H9 (cell line): ENCODE measurements at regions not wholly inside any gene's neighbourhood (a gene's known extent, or its start where the extent isn't known, plus 50 kb on each side); places are given as distances from the start of the nearest gene placed in this dataset.

Experiments
- DNase-seq: peaks from one replicate; pipeline ENCODE4 v3.0.0-alpha.2; 2017
- H2AFZ ChIP-seq: one replicate; pipeline ENCODE4 v1.6.1; 2013; ENCODE audit warnings: mild to moderate bottlenecking, low read length, control low read depth, moderate library complexity
- H2AK5ac ChIP-seq: 2 replicates; pipeline ENCODE4 v1.6.1; 2013; ENCODE audit warnings: low read length, control low read depth, mixed read lengths; ENCODE audit not compliant: insufficient read length
- H2BK120ac ChIP-seq: one replicate; pipeline ENCODE4 v1.6.1; 2013; ENCODE audit warnings: low read depth, mild to moderate bottlenecking, low read length, control low read depth, inconsistent platforms; ENCODE audit not compliant: poor library complexity, severe bottlenecking
- H2BK12ac ChIP-seq: 2 replicates; pipeline ENCODE4 v1.6.1; 2013; ENCODE audit warnings: low read length, control low read depth, mixed read lengths, low read depth; ENCODE audit not compliant: insufficient read length
- H2BK15ac ChIP-seq: 2 replicates; pipeline ENCODE4 v1.6.1; 2013; ENCODE audit warnings: low read depth, low read length, control low read depth
- H2BK20ac ChIP-seq: one replicate; pipeline ENCODE4 v1.6.1; 2013; ENCODE audit warnings: low read depth, mild to moderate bottlenecking, low read length, control low read depth, inconsistent platforms; ENCODE audit not compliant: poor library complexity, severe bottlenecking
- H2BK5ac ChIP-seq: 2 replicates; pipeline ENCODE4 v1.6.1; 2013; ENCODE audit warnings: low read length, control low read depth, mixed read lengths; ENCODE audit not compliant: insufficient read length
- H3K14ac ChIP-seq: 2 replicates; pipeline ENCODE4 v1.6.1; 2013; ENCODE audit warnings: low read length, control low read depth; ENCODE audit not compliant: insufficient read depth
- H3K18ac ChIP-seq: 2 replicates; pipeline ENCODE4 v1.6.1; 2013; ENCODE audit warnings: low read depth, mild to moderate bottlenecking, mixed read lengths, low read length, control low read depth; ENCODE audit not compliant: insufficient read length
- H3K23ac ChIP-seq: 2 replicates; pipeline ENCODE4 v1.6.1; 2013; ENCODE audit warnings: low read length, control low read depth, mixed read lengths, low read depth; ENCODE audit not compliant: insufficient read length
- H3K23me2 ChIP-seq: 2 replicates; pipeline ENCODE4 v1.6.1; 2013; ENCODE audit warnings: low read depth, mild to moderate bottlenecking, mixed read lengths, low read length, control low read depth; ENCODE audit not compliant: insufficient read length, poor library complexity, severe bottlenecking
- H3K27ac ChIP-seq: 2 replicates; pipeline ENCODE4 v1.5.1; 2013; ENCODE audit warnings: low read length, control low read depth, mixed read lengths, low read depth; ENCODE audit not compliant: insufficient read length
- H3K27me3 ChIP-seq: 2 replicates; pipeline ENCODE4 v1.6.1; 2013; ENCODE audit warnings: low read length, control low read depth, inconsistent platforms; ENCODE audit not compliant: insufficient read depth
- H3K4ac ChIP-seq: 2 replicates; pipeline ENCODE4 v1.6.1; 2013; ENCODE audit warnings: low read depth, mild to moderate bottlenecking, control low read depth, inconsistent platforms, low read length, moderate library complexity
- H3K4me1 ChIP-seq: 2 replicates; pipeline ENCODE4 v1.6.1; 2013; ENCODE audit warnings: low read length, control low read depth, inconsistent platforms; ENCODE audit not compliant: insufficient read depth
- H3K4me2 ChIP-seq: 2 replicates; pipeline ENCODE4 v1.6.1; 2013; ENCODE audit warnings: low read length, control low read depth, mixed read lengths; ENCODE audit not compliant: insufficient read length, insufficient read depth
- H3K56ac ChIP-seq: 2 replicates; pipeline ENCODE4 v1.6.1; 2013; ENCODE audit warnings: low read depth, mild to moderate bottlenecking, mixed read lengths, low read length, control low read depth; ENCODE audit not compliant: insufficient read length
- H3K79me1 ChIP-seq: 2 replicates; pipeline ENCODE4 v1.6.1; 2013; ENCODE audit warnings: low read depth, mild to moderate bottlenecking, moderate library complexity, low read length, control low read depth, inconsistent platforms; ENCODE audit not compliant: insufficient read depth, poor library complexity, severe bottlenecking
- H3K79me2 ChIP-seq: 2 replicates; pipeline ENCODE4 v1.6.1; 2013; ENCODE audit warnings: low read length, control low read depth, inconsistent platforms; ENCODE audit not compliant: insufficient read depth
- H3K9ac ChIP-seq: 2 replicates; pipeline ENCODE4 v1.6.1; 2013; ENCODE audit warnings: low read length, control low read depth, mixed read lengths; ENCODE audit not compliant: insufficient read length; ENCODE audit errors: extremely low read depth
- H3K9me3 ChIP-seq: one replicate; pipeline ENCODE4 v1.6.1; 2013; ENCODE audit warnings: low read depth, low read length, inconsistent platforms; ENCODE audit not compliant: control insufficient read depth
- H3T11ph ChIP-seq: one replicate; pipeline ENCODE4 v1.6.1; 2013; ENCODE audit warnings: mild to moderate bottlenecking, low read length, control low read depth, inconsistent platforms
- H4K20me1 ChIP-seq: one replicate; pipeline ENCODE4 v1.6.1; 2013; ENCODE audit not compliant: control insufficient read depth, insufficient read length, insufficient read depth
- H4K5ac ChIP-seq: 2 replicates; pipeline ENCODE4 v1.6.1; 2013; ENCODE audit warnings: low read depth, mild to moderate bottlenecking, mixed read lengths, low read length, control low read depth; ENCODE audit not compliant: insufficient read length
- H4K8ac ChIP-seq: replicated peaks from 2 replicates; pipeline ENCODE4 v1.6.1; 2013; ENCODE audit warnings: low read length, control low read depth, mixed read lengths, low read depth; ENCODE audit not compliant: insufficient read length
- H4K91ac ChIP-seq: 2 replicates; pipeline ENCODE4 v1.6.1; 2013; ENCODE audit warnings: low read depth, mild to moderate bottlenecking, moderate library complexity, mixed read lengths, low read length, control low read depth; ENCODE audit not compliant: insufficient read length
- H3K27ac Mint-ChIP-seq, 3 experiments: 2 replicates in 2 of 3; 3 replicates in 1 of 3; pipeline ENCODE4 v1.8.0; 2020 to 2021; ENCODE audit warnings: mixed read lengths in 3 of 3, mild to moderate bottlenecking in 1 of 3, moderate library complexity in 1 of 3
- H3K27me3 Mint-ChIP-seq: 2 replicates; pipeline ENCODE4 v1.8.0; 2021; ENCODE audit warnings: low read depth, mild to moderate bottlenecking, moderate library complexity, mixed read lengths
- H3K36me3 Mint-ChIP-seq, 3 experiments: 2 replicates in 2 of 3; 3 replicates in 1 of 3; pipeline ENCODE4 v1.8.0; 2020 to 2021; ENCODE audit warnings: low read depth in 3 of 3, mixed read lengths in 3 of 3; ENCODE audit not compliant: insufficient read depth in 1 of 3
- H3K4me1 Mint-ChIP-seq, 2 experiments: 2 replicates each; pipeline ENCODE4 v1.8.0; 2020; ENCODE audit warnings: mixed read lengths in 2 of 2
- H3K4me3 Mint-ChIP-seq, 2 experiments: 2 replicates in 1 of 2; 3 replicates in 1 of 2; pipeline ENCODE4 v1.8.0; 2020 to 2021; ENCODE audit warnings: mild to moderate bottlenecking in 2 of 2, mixed read lengths in 2 of 2, moderate library complexity in 1 of 2
- H3K9me3 Mint-ChIP-seq, 2 experiments: 2 replicates in 1 of 2; 3 replicates in 1 of 2; pipeline ENCODE4 v1.8.0; 2020; ENCODE audit warnings: mild to moderate bottlenecking in 2 of 2, mixed read lengths in 2 of 2, moderate library complexity in 1 of 2
- WGBS: extraction: QIAGEN DNeasy Blood & Tissue Kit; methylation state at CpG from one replicate; pipeline ENCODE4 v1.1.7; 2013; ENCODE audit warnings: missing lambda C conversion rate, low lambda C conversion rate, mixed read lengths; ENCODE audit not compliant: insufficient read length; ENCODE audit errors: extremely low coverage; 5-methylcytosine and 5-hydroxymethylcytosine counted together
- TF ChIP-seq, protein P1 (sequence below): fragments of 200-600 bp; sonication (generic); conservative IDR thresholded peaks from 3 replicates; pipeline ENCODE4 v1.8.0; 2021; ENCODE audit warnings: antibody characterized with exemption, mild to moderate bottlenecking

DNA sequence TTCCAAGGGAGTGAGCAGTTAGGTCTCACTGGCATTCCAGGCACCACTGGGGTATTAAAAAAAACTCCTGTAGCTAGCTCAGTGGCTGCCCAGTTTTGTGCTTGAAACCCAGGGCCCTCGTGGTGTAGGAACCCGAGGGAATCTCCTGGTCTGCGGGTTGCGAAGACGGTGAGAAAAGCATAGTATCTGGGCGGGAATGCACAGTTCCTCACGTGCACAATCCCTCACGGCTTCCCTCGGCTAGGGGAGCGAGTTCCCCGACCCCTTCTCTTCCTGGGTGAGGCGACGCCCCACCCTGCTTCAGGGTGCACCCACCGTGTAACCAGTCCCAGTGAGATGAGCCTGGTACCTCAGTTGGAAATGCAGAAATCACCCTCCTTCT is 50.5 kb upstream of the PGBD5 start:
- Mint-ChIP-seq H3K27me3 (peaks cover 8% of the 10 kb centered on the region), H3K4me3 (no peak overlapping the region), H3K9me3 (peaks cover 1 to 4% of the 10 kb centered on the region in 2 experiments; a peak in 2 of 5 replicates), H3K27ac (no peak overlapping the region), H3K4me1 (peaks cover 7 to 9% of the 10 kb centered on the region in 2 experiments; a peak in 3 of 4 replicates), H3K36me3 (no peaks in the 10 kb centered on the region)
- H2BK120ac ChIP-seq = no peak overlapping the region
- no peak overlapping the region for H3K9ac ChIP-seq
- no peak overlapping the region for H3K14ac ChIP-seq
- no peak overlapping the region for H3K4me2 ChIP-seq
- H4K91ac ChIP-seq = no peak overlapping the region
- H4K8ac ChIP-seq = no peak overlapping the region
- no peak overlapping the region for H2BK5ac ChIP-seq
- WGBS = no CpG with 5 or more reads among the region's 14 CpGs
- no peaks in the 10 kb centered on the region for H3K4me1 ChIP-seq
- no peaks in the 10 kb centered on the region for H3K79me2 ChIP-seq
- no peak overlapping the region for H2AK5ac ChIP-seq
- DNase-seq = no peak
- no peak overlapping the region for H3K56ac ChIP-seq
- no peak overlapping the region for H3T11ph ChIP-seq
- H2BK12ac ChIP-seq = no peak overlapping the region
- no peak overlapping the region for H3K18ac ChIP-seq
- no peaks in the 10 kb centered on the region for H3K79me1 ChIP-seq
- H3K23me2 ChIP-seq = no peaks in the 10 kb centered on the region
- H4K5ac ChIP-seq = no peak overlapping the region
- no peaks in the 10 kb centered on the region for H3K9me3 ChIP-seq
- TF ChIP-seq, protein P1, sequence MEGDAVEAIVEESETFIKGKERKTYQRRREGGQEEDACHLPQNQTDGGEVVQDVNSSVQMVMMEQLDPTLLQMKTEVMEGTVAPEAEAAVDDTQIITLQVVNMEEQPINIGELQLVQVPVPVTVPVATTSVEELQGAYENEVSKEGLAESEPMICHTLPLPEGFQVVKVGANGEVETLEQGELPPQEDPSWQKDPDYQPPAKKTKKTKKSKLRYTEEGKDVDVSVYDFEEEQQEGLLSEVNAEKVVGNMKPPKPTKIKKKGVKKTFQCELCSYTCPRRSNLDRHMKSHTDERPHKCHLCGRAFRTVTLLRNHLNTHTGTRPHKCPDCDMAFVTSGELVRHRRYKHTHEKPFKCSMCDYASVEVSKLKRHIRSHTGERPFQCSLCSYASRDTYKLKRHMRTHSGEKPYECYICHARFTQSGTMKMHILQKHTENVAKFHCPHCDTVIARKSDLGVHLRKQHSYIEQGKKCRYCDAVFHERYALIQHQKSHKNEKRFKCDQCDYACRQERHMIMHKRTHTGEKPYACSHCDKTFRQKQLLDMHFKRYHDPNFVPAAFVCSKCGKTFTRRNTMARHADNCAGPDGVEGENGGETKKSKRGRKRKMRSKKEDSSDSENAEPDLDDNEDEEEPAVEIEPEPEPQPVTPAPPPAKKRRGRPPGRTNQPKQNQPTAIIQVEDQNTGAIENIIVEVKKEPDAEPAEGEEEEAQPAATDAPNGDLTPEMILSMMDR = no peak
- H3K27me3 ChIP-seq = no peaks in the 10 kb centered on the region
- no peak overlapping the region for H3K4ac ChIP-seq
- no peak overlapping the region for H3K23ac ChIP-seq
- H4K20me1 ChIP-seq = no peaks in the 10 kb centered on the region
- no peak overlapping the region for H2BK20ac ChIP-seq
- H2AFZ ChIP-seq = no peak overlapping the region
- H2BK15ac ChIP-seq = no peak overlapping the region
- no peak overlapping the region for H3K27ac ChIP-seq
